Mesenchymal stem cell (in vitro differentiated cells and primary cell): ENCODE measurements at regions not wholly inside any gene's neighbourhood (a gene's known extent, or its start where the extent isn't known, plus 50 kb on each side); places are given as distances from the start of the nearest gene placed in this dataset.

Source experiments
- DNase-seq: peaks from one replicate; pipeline ENCODE4 v3.0.0-alpha.2; 2013
- H2AFZ ChIP-seq: one replicate; pipeline ENCODE4 v1.6.1; 2013; ENCODE audit warnings: low read depth, mild to moderate bottlenecking, control low read depth, inconsistent platforms, low read length, moderate library complexity
- H2AK5ac ChIP-seq: 2 replicates; pipeline ENCODE4 v1.6.1; 2013; ENCODE audit warnings: low read length, moderate library complexity, mild to moderate bottlenecking, inconsistent platforms; ENCODE audit not compliant: severe bottlenecking
- H2BK120ac ChIP-seq: one replicate; pipeline ENCODE4 v1.6.1; 2013; ENCODE audit warnings: low read depth, mild to moderate bottlenecking, inconsistent platforms, low read length, moderate library complexity
- H2BK12ac ChIP-seq, 2 experiments: one replicate each; pipeline ENCODE4 v1.6.1; 2013; ENCODE audit warnings: inconsistent platforms in 2 of 2, low read length in 2 of 2, mild to moderate bottlenecking in 2 of 2, moderate library complexity in 2 of 2, control low read depth in 1 of 2
- H2BK15ac ChIP-seq: one replicate; pipeline ENCODE4 v1.6.1; 2013; ENCODE audit warnings: mild to moderate bottlenecking, low read depth, inconsistent platforms; ENCODE audit not compliant: poor library complexity, severe bottlenecking
- H2BK5ac ChIP-seq: 2 replicates; pipeline ENCODE4 v1.6.1; 2013; ENCODE audit warnings: low read depth, mild to moderate bottlenecking, low read length, control low read depth, inconsistent platforms; ENCODE audit not compliant: poor library complexity, severe bottlenecking
- H3K14ac ChIP-seq, 2 experiments: one replicate each; pipeline ENCODE4 v1.6.1; 2013; ENCODE audit warnings: inconsistent platforms in 2 of 2, low read length in 2 of 2, control low read depth in 1 of 2, mild to moderate bottlenecking in 1 of 2, moderate library complexity in 1 of 2
- H3K18ac ChIP-seq, 2 experiments: one replicate each; pipeline ENCODE4 v1.6.1; 2013; ENCODE audit warnings: inconsistent platforms in 2 of 2, low read length in 2 of 2, control low read depth in 1 of 2, low read depth in 1 of 2, mild to moderate bottlenecking in 1 of 2
- H3K23ac ChIP-seq, 2 experiments: one replicate each; pipeline ENCODE4 v1.6.1; 2013; ENCODE audit warnings: inconsistent platforms in 2 of 2, low read length in 2 of 2, mild to moderate bottlenecking in 2 of 2, moderate library complexity in 2 of 2, control low read depth in 1 of 2
- H3K27ac ChIP-seq: 2 replicates; pipeline ENCODE4 v1.5.1; 2013; ENCODE audit warnings: mild to moderate bottlenecking, moderate library complexity, low read length, control low read depth, inconsistent platforms; ENCODE audit not compliant: poor library complexity, severe bottlenecking
- H3K27me3 ChIP-seq, 2 experiments: 2 replicates each; pipeline versions ENCODE4 v1.6.1 to v1.7.0; 2013; ENCODE audit warnings: low read length in 2 of 2, mild to moderate bottlenecking in 2 of 2, moderate library complexity in 2 of 2, control low read depth in 1 of 2, inconsistent platforms in 1 of 2; ENCODE audit not compliant: control insufficient read depth in 1 of 2, insufficient read depth in 1 of 2
- H3K36me3 ChIP-seq, 2 experiments: 2 replicates each; pipeline versions ENCODE4 v1.6.1 to v1.7.0; 2013; ENCODE audit warnings: low read length in 2 of 2, control low read depth in 1 of 2, inconsistent platforms in 1 of 2, low read depth in 1 of 2, mild to moderate bottlenecking in 1 of 2; ENCODE audit not compliant: insufficient read depth in 2 of 2, control insufficient read depth in 1 of 2
- H3K4ac ChIP-seq, 2 experiments: one replicate each; pipeline ENCODE4 v1.6.1; 2013; ENCODE audit warnings: inconsistent platforms in 2 of 2, low read length in 2 of 2, mild to moderate bottlenecking in 2 of 2, moderate library complexity in 2 of 2, control low read depth in 1 of 2, low read depth in 1 of 2
- H3K4me1 ChIP-seq: 2 replicates; pipeline ENCODE4 v1.6.1; 2013; ENCODE audit warnings: low read depth, low read length, control low read depth; ENCODE audit not compliant: control insufficient read depth, insufficient read depth
- H3K4me2 ChIP-seq: 2 replicates; pipeline ENCODE4 v1.6.1; 2013; ENCODE audit warnings: low read length, mild to moderate bottlenecking, inconsistent platforms; ENCODE audit not compliant: poor library complexity, severe bottlenecking
- H3K4me3 ChIP-seq, 2 experiments: 2 replicates each; pipeline versions ENCODE4 v1.5.1 to v1.7.0; 2013; ENCODE audit warnings: low read length in 2 of 2, mild to moderate bottlenecking in 2 of 2, control low read depth in 1 of 2, low read depth in 1 of 2; ENCODE audit not compliant: insufficient read depth in 1 of 2
- H3K79me1 ChIP-seq: replicated peaks from 2 replicates; pipeline ENCODE4 v1.6.1; 2013; ENCODE audit warnings: mild to moderate bottlenecking, control low read depth, low read length, inconsistent platforms; ENCODE audit not compliant: poor library complexity, severe bottlenecking
- H3K9ac ChIP-seq: 2 replicates; pipeline ENCODE4 v1.7.0; 2013; ENCODE audit warnings: mild to moderate bottlenecking, low read length, moderate library complexity
- H3K9me3 ChIP-seq: 2 replicates; pipeline ENCODE4 v1.7.0; 2013; ENCODE audit warnings: mild to moderate bottlenecking, low read length; ENCODE audit not compliant: control insufficient read depth
- H4K8ac ChIP-seq: one replicate; pipeline ENCODE4 v1.6.1; 2013; ENCODE audit warnings: inconsistent platforms, mild to moderate bottlenecking, low read length, moderate library complexity
- H4K91ac ChIP-seq: one replicate; pipeline ENCODE4 v1.6.1; 2013; ENCODE audit warnings: mild to moderate bottlenecking, low read length, inconsistent platforms
- WGBS: methylation state at CpG from one replicate; pipeline ENCODE4 v1.1.7; 2013; ENCODE audit warnings: mixed read lengths; 5-methylcytosine and 5-hydroxymethylcytosine counted together

- Histone ChIP-seq H2AK5ac (no peak overlapping the region), H3K14ac (no peak overlapping the region), H3K4me1 (no peaks in the 10 kb centered on the region), H3K27me3 (peaks cover 13 to 65% of the 10 kb centered on the region in 2 experiments), H3K9me3 (peaks cover 25% of the 10 kb centered on the region), H2BK15ac (no peak overlapping the region), H3K9ac (no peak overlapping the region), H2BK120ac (no peak overlapping the region), H3K4me3 (peak overlapping the region in 1 of 2 experiments; percentile 59), H4K8ac (no peak overlapping the region), H2BK12ac (no peak overlapping the region), H3K27ac (no peak overlapping the region), H3K36me3 (no peaks in the 10 kb centered on the region), H2BK5ac (no peak overlapping the region), H4K91ac (no peak overlapping the region), H3K4ac (no peak overlapping the region), H2AFZ (no peak overlapping the region), H3K18ac (no peak overlapping the region), H3K79me1 (no peaks in the 10 kb centered on the region), H3K23ac (no peak overlapping the region), H3K4me2 (no peak overlapping the region)
- peak; percentile 10 for DNase-seq
- 15% methylated on average over 61 of the region's 70 CpGs for WGBS
These were observed 99.7 kb upstream of the CCL21 start for GRCh38 chr9:34809504-34810186.

DNA sequence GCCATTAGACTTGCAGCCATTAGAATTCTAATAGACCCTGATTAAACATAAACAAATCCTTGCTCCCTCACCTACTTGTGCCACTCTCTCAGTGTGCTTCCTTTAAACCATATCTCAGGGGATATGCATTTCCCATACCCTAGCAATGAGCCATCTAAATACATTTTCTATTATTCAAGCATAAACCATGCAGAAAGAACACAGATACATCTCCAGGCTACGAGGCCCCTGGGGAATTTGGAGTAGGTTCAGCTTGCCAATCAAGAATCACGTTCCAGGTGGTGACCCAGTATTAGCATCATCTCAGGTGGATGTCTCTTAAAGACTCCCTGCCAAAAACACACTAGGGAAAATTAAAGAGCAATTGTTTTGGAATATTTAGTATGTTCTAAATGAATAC, 93.0 kb upstream of the CCL21 start:
- no peak overlapping the region for H4K8ac ChIP-seq

DNA sequence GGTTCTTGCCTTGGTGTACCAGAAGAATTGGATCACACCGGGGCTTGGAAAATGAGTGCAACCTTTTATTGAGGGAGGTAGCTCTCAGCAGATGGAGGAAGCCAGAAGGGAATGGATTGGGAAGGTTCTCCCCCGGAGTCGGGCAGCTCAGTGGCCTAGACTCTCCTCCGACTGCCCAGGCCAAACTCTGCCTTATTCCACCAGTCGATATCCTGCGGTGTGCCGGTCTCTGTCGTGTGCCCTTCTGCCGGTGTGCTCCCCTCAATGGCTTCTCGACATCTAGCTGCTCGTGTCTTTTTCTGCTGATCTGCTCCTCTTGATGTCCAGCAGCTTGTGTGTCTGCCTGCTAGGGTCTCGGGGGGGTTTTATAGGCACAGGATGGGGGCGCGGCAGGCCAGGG, 87.4 kb upstream of the CCL21 start:
- no peak overlapping the region for H3K27ac ChIP-seq
- H2BK15ac ChIP-seq, result no peak overlapping the region
- no peak overlapping the region for H2BK5ac ChIP-seq
- H3K4me3 ChIP-seq, result no peak overlapping the region
- no peaks in the 10 kb centered on the region for H3K4me1 ChIP-seq
- H3K79me1 ChIP-seq, result no peaks in the 10 kb centered on the region
- no peak overlapping the region for H3K9ac ChIP-seq
- no peak overlapping the region for H3K14ac ChIP-seq
- H2AK5ac ChIP-seq, result no peak overlapping the region
- no peak overlapping the region for H2AFZ ChIP-seq
- no peak overlapping the region for H4K91ac ChIP-seq
- WGBS, result 75% methylated on average over 14 of the region's 14 CpGs
- H3K9me3 ChIP-seq, result no peaks in the 10 kb centered on the region
- no peak for DNase-seq
- H3K27me3 ChIP-seq, result peaks cover 14 to 33% of the 10 kb centered on the region in 2 experiments
- no peak overlapping the region for H3K4me2 ChIP-seq
- no peaks in the 10 kb centered on the region for H3K36me3 ChIP-seq
- no peak overlapping the region for H3K4ac ChIP-seq
- H4K8ac ChIP-seq, result no peak overlapping the region
- H2BK120ac ChIP-seq, result no peak overlapping the region
- no peak overlapping the region for H3K23ac ChIP-seq
- H2BK12ac ChIP-seq, result no peak overlapping the region
- no peak overlapping the region for H3K18ac ChIP-seq

More for the DNA sequence above, 93.0 kb upstream of the CCL21 start:
- Histone ChIP-seq H3K18ac (no peak overlapping the region), H2AK5ac (no peak overlapping the region), H4K91ac (no peak overlapping the region), H3K27ac (no peak overlapping the region), H2BK120ac (no peak overlapping the region), H3K79me1 (no peaks in the 10 kb centered on the region), H2BK5ac (no peak overlapping the region), H3K4me3 (no peak overlapping the region), H3K4me2 (no peak overlapping the region), H3K4ac (no peak overlapping the region), H2BK12ac (no peak overlapping the region), H3K4me1 (no peaks in the 10 kb centered on the region), H3K36me3 (no peaks in the 10 kb centered on the region), H3K14ac (no peak overlapping the region), H3K27me3 (peaks cover 0 to 24% of the 10 kb centered on the region in 2 experiments), H2AFZ (no peak overlapping the region), H3K9ac (no peak overlapping the region), H3K9me3 (peaks cover 12% of the 10 kb centered on the region), H2BK15ac (no peak overlapping the region), H3K23ac (no peak overlapping the region)
- DNase-seq, result no peak
- 54% methylated on average over 2 of the region's 2 CpGs for WGBS

- 26% methylated on average over 7 of the region's 7 CpGs for WGBS
- Histone ChIP-seq H3K4me2 (no peak overlapping the region), H3K9me3 (no peaks in the 10 kb centered on the region), H2BK12ac (no peak overlapping the region), H3K79me1 (no peaks in the 10 kb centered on the region), H2BK120ac (no peak overlapping the region), H3K9ac (no peak overlapping the region), H3K4me1 (no peaks in the 10 kb centered on the region), H3K36me3 (no peaks in the 10 kb centered on the region), H3K4me3 (no peak overlapping the region), H2AK5ac (no peak overlapping the region), H3K27me3 (peaks cover 14 to 34% of the 10 kb centered on the region in 2 experiments), H4K8ac (no peak overlapping the region), H2BK5ac (no peak overlapping the region), H3K14ac (no peak overlapping the region), H4K91ac (no peak overlapping the region), H3K4ac (no peak overlapping the region), H3K23ac (no peak overlapping the region), H3K18ac (no peak overlapping the region), H3K27ac (no peak overlapping the region), H2AFZ (no peak overlapping the region), H2BK15ac (no peak overlapping the region)
- no peak for DNase-seq
These were observed 87.0 kb upstream of the CCL21 start for GRCh38 chr9:34796924-34797323.
